SK-N-MC (cell line): ENCODE measurements at regions not wholly inside any gene's neighbourhood (a gene's known extent, or its start where the extent isn't known, plus 50 kb on each side); places are given as distances from the start of the nearest gene placed in this dataset.

Experiments
- EZH2 ChIP-seq: fragments of 200-600 bp; sonication (generic); IDR thresholded peaks from one replicate; pipeline ENCODE4 v1.6.1; 2017; ENCODE audit warnings: antibody characterized with exemption
- FOXP2 ChIP-seq: optimal IDR thresholded peaks from 2 replicates; pipeline ENCODE3; 2011; ENCODE audit warnings: mild to moderate bottlenecking, moderate library complexity; ENCODE audit not compliant: insufficient read depth; ENCODE audit errors: extremely low read length, control extremely low read depth
- POLR2AphosphoS5 ChIP-seq: IDR thresholded peaks from 2 replicates; pipeline ENCODE4 v1.6.1; 2012; ENCODE audit warnings: mild to moderate bottlenecking, low read depth, low read length, borderline replicate concordance

DNA sequence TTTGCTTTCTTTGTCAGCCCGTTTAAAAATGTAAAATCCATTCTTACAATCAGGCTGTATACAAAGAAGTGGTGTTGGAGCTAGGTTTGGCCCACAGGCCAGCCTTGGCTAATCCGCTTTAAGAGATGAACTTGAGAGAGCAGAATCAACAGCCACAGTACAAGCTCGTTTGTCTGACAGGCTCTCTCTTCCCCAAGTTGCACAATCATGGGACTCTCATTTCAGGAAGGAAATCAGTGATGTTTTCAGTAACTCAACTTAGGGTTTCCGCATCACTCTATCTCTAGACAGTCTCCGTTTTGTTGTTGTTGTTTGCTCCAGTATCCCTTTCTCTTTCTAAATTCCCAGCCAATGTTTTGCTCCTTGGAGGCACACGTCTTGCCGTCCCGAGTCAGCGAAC is 582.0 kb upstream of the MKI67 start:
- TF ChIP-seq EZH2 (no peak), POLR2AphosphoS5 (no peak), FOXP2 (no peak)
